ENCODE measurements at regions not wholly inside any gene's neighbourhood (a gene's known extent, or its start where the extent isn't known, plus 50 kb on each side); places are given as distances from the start of the nearest gene placed in this dataset.

DNA sequence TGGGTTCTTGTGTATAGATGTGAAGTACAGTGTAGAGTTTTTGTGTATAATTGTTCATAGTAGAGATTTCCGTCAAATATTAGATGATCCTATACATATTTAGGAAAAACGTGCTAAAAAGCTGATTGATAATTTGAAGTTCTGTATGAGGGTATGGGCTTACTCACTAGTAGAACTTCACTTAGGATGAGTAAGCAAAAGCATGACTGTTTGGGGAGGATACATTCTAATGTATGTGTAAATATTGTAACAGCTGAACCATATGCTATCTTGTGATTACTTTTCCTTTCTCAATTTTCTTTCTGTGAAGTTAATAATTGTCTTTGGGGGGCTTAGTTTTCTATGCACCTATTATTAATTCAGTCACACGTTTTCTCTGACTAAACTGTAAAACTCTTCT, 53.2 kb upstream of the PDK4 start:
- no peak overlapping the region for H2AFZ ChIP-seq (ENCODE audit: low read length)
- CTCF ChIA-PET (ENCODE audit: unreplicated experiment), result no interaction called here
- DNase-seq (ENCODE audit: low spot score), result no peak
- no peaks in the 10 kb centered on the region for H3K9me2 ChIP-seq (ENCODE audit: insufficient read depth, low read length)
- H3K9me3 ChIP-seq (ENCODE audit: low read length), result no peaks in the 10 kb centered on the region
- no peak overlapping the region for H3K4me2 ChIP-seq (ENCODE audit: low read length)
- POLR2A ChIA-PET, result interaction anchor here (1.0 kb wide), 1 partner anchor 9 kb away, joined by 3 read pairs; no protein-coding TSS in a partner anchor
- TF ChIP-seq EZH2phosphoT487 (IDR thresholded peaks at IDR 0.05; ENCODE audit: borderline replicate concordance, low read depth, low read length), result no peak
- TF ChIP-seq, protein P1, sequence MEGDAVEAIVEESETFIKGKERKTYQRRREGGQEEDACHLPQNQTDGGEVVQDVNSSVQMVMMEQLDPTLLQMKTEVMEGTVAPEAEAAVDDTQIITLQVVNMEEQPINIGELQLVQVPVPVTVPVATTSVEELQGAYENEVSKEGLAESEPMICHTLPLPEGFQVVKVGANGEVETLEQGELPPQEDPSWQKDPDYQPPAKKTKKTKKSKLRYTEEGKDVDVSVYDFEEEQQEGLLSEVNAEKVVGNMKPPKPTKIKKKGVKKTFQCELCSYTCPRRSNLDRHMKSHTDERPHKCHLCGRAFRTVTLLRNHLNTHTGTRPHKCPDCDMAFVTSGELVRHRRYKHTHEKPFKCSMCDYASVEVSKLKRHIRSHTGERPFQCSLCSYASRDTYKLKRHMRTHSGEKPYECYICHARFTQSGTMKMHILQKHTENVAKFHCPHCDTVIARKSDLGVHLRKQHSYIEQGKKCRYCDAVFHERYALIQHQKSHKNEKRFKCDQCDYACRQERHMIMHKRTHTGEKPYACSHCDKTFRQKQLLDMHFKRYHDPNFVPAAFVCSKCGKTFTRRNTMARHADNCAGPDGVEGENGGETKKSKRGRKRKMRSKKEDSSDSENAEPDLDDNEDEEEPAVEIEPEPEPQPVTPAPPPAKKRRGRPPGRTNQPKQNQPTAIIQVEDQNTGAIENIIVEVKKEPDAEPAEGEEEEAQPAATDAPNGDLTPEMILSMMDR (conservative IDR thresholded peaks at IDR 0.05; ENCODE audit: low read length), result no peak
- intact Hi-C loops (cut with micrococcal nuclease; ENCODE audit: unreplicated experiment), result no loop called here
- no peaks in the 10 kb centered on the region for H3K36me3 ChIP-seq (ENCODE audit: insufficient read depth, low read length)
- no peaks in the 10 kb centered on the region for H4K20me1 ChIP-seq (ENCODE audit: insufficient read depth, low read length)
- H3K27ac ChIP-seq (ENCODE audit: low read depth, low read length, poor library complexity, severe bottlenecking), result no peak overlapping the region
- H3K4me3 ChIP-seq (ENCODE audit: low read depth, low read length, poor library complexity, severe bottlenecking), result no peak overlapping the region
- no peaks in the 10 kb centered on the region for H3K4me1 ChIP-seq (ENCODE audit: insufficient read depth, low read length, poor library complexity, severe bottlenecking)
- no peaks in the 10 kb centered on the region for H3K79me2 ChIP-seq (ENCODE audit: insufficient read depth, low read depth, low read length)
- no TSS peak for BruUV-seq (replicated peaks)

DNA sequence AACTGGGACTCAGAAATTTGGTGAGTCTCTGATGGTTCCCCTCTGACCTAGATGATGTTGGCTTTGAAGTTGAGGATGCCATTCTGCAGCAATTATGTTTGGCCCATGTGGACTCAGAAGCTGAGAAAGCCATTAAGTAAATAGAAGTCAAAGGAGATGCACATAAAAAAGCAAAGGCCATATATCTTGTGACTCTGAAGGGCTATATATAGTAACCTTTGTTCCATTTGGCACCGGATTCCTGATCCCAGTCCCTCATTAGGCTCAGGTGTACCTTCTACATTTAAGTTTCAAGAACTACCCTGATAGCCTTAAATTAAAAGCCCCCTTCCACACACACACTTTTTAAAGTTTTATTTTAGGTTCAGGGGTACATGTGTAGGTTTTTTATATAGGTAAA, 50.0 kb upstream of the PDK4 start:
- no TSS peak for BruUV-seq (replicated peaks)
- CTCF ChIA-PET (ENCODE audit: unreplicated experiment), result no interaction called here

More for the DNA sequence above, 50.0 kb upstream of the PDK4 start:
- no peaks in the 10 kb centered on the region for H3K9me3 ChIP-seq (ENCODE audit: low read length)
- no peaks in the 10 kb centered on the region for H3K36me3 ChIP-seq (ENCODE audit: insufficient read depth, low read length)
- no peak overlapping the region for H3K27ac ChIP-seq (ENCODE audit: low read depth, low read length, poor library complexity, severe bottlenecking)
- no peaks in the 10 kb centered on the region for H3K9me2 ChIP-seq (ENCODE audit: insufficient read depth, low read length)
- intact Hi-C loops (cut with micrococcal nuclease; ENCODE audit: unreplicated experiment), result no loop called here
- no peaks in the 10 kb centered on the region for H4K20me1 ChIP-seq (ENCODE audit: insufficient read depth, low read length)
- H2AFZ ChIP-seq (ENCODE audit: low read length), result no peak overlapping the region
- H3K4me3 ChIP-seq (ENCODE audit: low read depth, low read length, poor library complexity, severe bottlenecking), result no peak overlapping the region
- no peak for DNase-seq (ENCODE audit: low spot score)
- POLR2A ChIA-PET, result no interaction called here
- H3K4me2 ChIP-seq (ENCODE audit: low read length), result no peak overlapping the region
- H3K79me2 ChIP-seq (ENCODE audit: insufficient read depth, low read depth, low read length), result no peaks in the 10 kb centered on the region
- no peak for TF ChIP-seq EZH2phosphoT487 (IDR thresholded peaks at IDR 0.05; ENCODE audit: borderline replicate concordance, low read depth, low read length)
- TF ChIP-seq, protein P1 (conservative IDR thresholded peaks at IDR 0.05; ENCODE audit: low read length), result no peak
- H3K4me1 ChIP-seq (ENCODE audit: insufficient read depth, low read length, poor library complexity, severe bottlenecking), result no peaks in the 10 kb centered on the region

Data from OCI-LY7 (cell line).